Left cardiac atrium (tissue), 4 donors: ENCODE measurements at regions not wholly inside any gene's neighbourhood (a gene's known extent, or its start where the extent isn't known, plus 50 kb on each side); places are given as distances from the start of the nearest gene placed in this dataset.
A peak's percentile ranks its signal among the peaks of the same experiment; 100 is the strongest.
"Not testable (repeated sequence)": the region's sequence is repeated elsewhere in the genome, so short reads cannot be mapped to it uniquely, and the experiment has no call there.

Source experiments
- ATAC-seq, 2 donors: fragments of 200-7000 bp; cut with Tn5 transposase; one replicate each; pipeline ENCODE4 v1.9.1; 2020; ENCODE audit warnings: mild to moderate bottlenecking in 2 of 2, moderate library complexity in 2 of 2
- DNase-seq: peaks from one replicate; pipeline ENCODE4 v3.0.0-alpha.2; 2020
- intact Hi-C, 2 donors: fragments of 100-400 bp; cut with DNase I; formaldehyde crosslinking; loops; one replicate each; pipeline versions ENCODE4 v1.14.1 to v1.15.1; 2022 to 2023
- donor health status: DM: no; HTN: yes; CAD: no.
- donor health status: DM: no; HTN: yes; CAD: no; lungs with severe emphysema.
- donor health status: DM: yes; HTN: yes; CAD: no.
- donor health status: Dilated cardiomyopathy.

GRCh38 chr22:49678842-49679170 lies 148.9 kb downstream of the BRD1 start:
- ATAC-seq (no peak), DNase-seq (no peak)
- intact Hi-C loops = no loop called here

- intact Hi-C loops = no loop called here
These were observed 149.4 kb downstream of the BRD1 start for GRCh38 chr22:49678137-49678841.

GRCh38 chr22:49677495-49677889 lies 150.2 kb downstream of the BRD1 start:
- DNase-seq (no peak), ATAC-seq (no peak)

More at GRCh38 chr22:49678137-49678841, 149.4 kb downstream of the BRD1 start:
- no peak for DNase-seq
- no peak for ATAC-seq

GRCh38 chr22:49676783-49677494 lies 150.7 kb downstream of the BRD1 start:
- intact Hi-C loops = no loop called here
- DNase-seq (no peak), ATAC-seq (no peak)

More at GRCh38 chr22:49677495-49677889, 150.2 kb downstream of the BRD1 start:
- intact Hi-C loops = no loop called here

- ATAC-seq (no peak), DNase-seq (no peak)
These were observed 151.4 kb downstream of the BRD1 start for GRCh38 chr22:49676230-49676629.

GRCh38 chr22:49674479-49675050 lies 153.1 kb downstream of the BRD1 start:
- DNase-seq = no peak
- ATAC-seq = no peak
- intact Hi-C loops = no loop called here

More at GRCh38 chr22:49676230-49676629, 151.4 kb downstream of the BRD1 start:
- intact Hi-C loops = no loop called here

- DNase-seq = no peak
- intact Hi-C loops = no loop called here
These were observed 154.6 kb downstream of the BRD1 start for GRCh38 chr22:49673048-49673447.

GRCh38 chr22:49672014-49672516 lies 155.6 kb downstream of the BRD1 start:
- intact Hi-C loops = no loop called here
- DNase-seq = no peak
- ATAC-seq = no peak

More at GRCh38 chr22:49673048-49673447, 154.6 kb downstream of the BRD1 start:
- ATAC-seq = no peak

GRCh38 chr22:49671331-49672013 lies 156.2 kb downstream of the BRD1 start:
- intact Hi-C loops = no loop called here
- no peak for DNase-seq
- no peak for ATAC-seq

- ATAC-seq = peak; percentile 63 to 71
- peak; percentile 38 for DNase-seq
- intact Hi-C loops = no loop called here
These were observed 157.0 kb downstream of the BRD1 start for GRCh38 chr22:49670456-49671330.

- ATAC-seq, DNase-seq, intact Hi-C loops: not testable (repeated sequence)
These were observed 157.7 kb downstream of the BRD1 start for GRCh38 chr22:49669969-49670455.

GRCh38 chr22:49669427-49669968 lies 158.2 kb downstream of the BRD1 start:
- intact Hi-C loops, DNase-seq, ATAC-seq: not testable (repeated sequence)

GRCh38 chr22:49668402-49668801 lies 159.3 kb downstream of the BRD1 start:
- intact Hi-C loops = no loop called here
- DNase-seq (no peak), ATAC-seq (no peak)

GRCh38 chr22:49667236-49667635 lies 160.4 kb downstream of the BRD1 start:
- intact Hi-C loops = no loop called here
- peak in 1 of 2 donors; percentile 26 for ATAC-seq
- peak; percentile 62 for DNase-seq

- DNase-seq = no peak
- ATAC-seq = no peak
- intact Hi-C loops = no loop called here
These were observed 161.4 kb downstream of the BRD1 start for GRCh38 chr22:49666146-49666809.

- DNase-seq (no peak), ATAC-seq (no peak)
- intact Hi-C loops = no loop called here
These were observed 162.8 kb downstream of the BRD1 start for GRCh38 chr22:49664891-49665290.

GRCh38 chr22:49664371-49664881 lies 163.2 kb downstream of the BRD1 start:
- DNase-seq (no peak), ATAC-seq (no peak)
- intact Hi-C loops = no loop called here
